MM.1S (cell line): ENCODE measurements at regions not wholly inside any gene's neighbourhood (a gene's known extent, or its start where the extent isn't known, plus 50 kb on each side); places are given as distances from the start of the nearest gene placed in this dataset.

Experiments
- DNase-seq: peaks from one replicate; pipeline ENCODE4 v3.0.0-alpha.2; 2015
- H2AFZ ChIP-seq: fragments of 300-600 bp; sonication (generic); 2 replicates; pipeline ENCODE4 v1.6.0; 2016; ENCODE audit warnings: antibody characterized with exemption, low read length
- H3F3A ChIP-seq: fragments of 300-600 bp; sonication (generic); 2 replicates; pipeline ENCODE4 v1.6.1; 2016; ENCODE audit warnings: mild to moderate bottlenecking, antibody characterized with exemption, low read length, moderate library complexity, mixed read lengths; ENCODE audit not compliant: insufficient read depth
- H3K27ac ChIP-seq: fragments of 300-600 bp; sonication (generic); 2 replicates; pipeline ENCODE4 v1.5.1; 2016; ENCODE audit warnings: mild to moderate bottlenecking, low read length
- H3K27me3 ChIP-seq: fragments of 300-600 bp; sonication (generic); replicated peaks from 2 replicates; pipeline ENCODE4 v1.6.0; 2016; ENCODE audit warnings: low read length; ENCODE audit not compliant: insufficient read depth
- H3K36me3 ChIP-seq: fragments of 300-600 bp; sonication (generic); replicated peaks from 2 replicates; pipeline ENCODE4 v1.6.1; 2016; ENCODE audit warnings: mild to moderate bottlenecking, low read length, mixed read lengths; ENCODE audit not compliant: insufficient read depth
- H3K4me1 ChIP-seq: fragments of 300-600 bp; sonication (generic); 2 replicates; pipeline ENCODE4 v1.6.1; 2016; ENCODE audit warnings: low read length, mixed read lengths
- H3K4me2 ChIP-seq: fragments of 300-600 bp; sonication (generic); 2 replicates; pipeline ENCODE4 v1.6.0; 2016; ENCODE audit warnings: low read depth, low read length
- H3K4me3 ChIP-seq: fragments of 300-600 bp; sonication (generic); 2 replicates; pipeline ENCODE4 v1.5.1; 2016; ENCODE audit warnings: low read length, mixed read lengths
- H3K79me2 ChIP-seq: fragments of 300-600 bp; sonication (generic); 2 replicates; pipeline ENCODE4 v1.6.1; 2016; ENCODE audit warnings: mixed run types, low read length, mixed read lengths
- H3K9ac ChIP-seq: fragments of 300-600 bp; sonication (generic); 2 replicates; pipeline ENCODE4 v1.6.1; 2016; ENCODE audit warnings: low read length, mixed read lengths
- H3K9me2 ChIP-seq: fragments of 300-600 bp; sonication (generic); replicated peaks from 2 replicates; pipeline ENCODE4 v1.6.1; 2016; ENCODE audit warnings: mild to moderate bottlenecking, low read length, mixed read lengths; ENCODE audit not compliant: insufficient read depth
- H3K9me3 ChIP-seq: fragments of 300-600 bp; sonication (generic); replicated peaks from 2 replicates; pipeline ENCODE4 v1.6.1; 2016; ENCODE audit warnings: mild to moderate bottlenecking, low read length, mixed read lengths; ENCODE audit not compliant: insufficient read depth
- H4K20me1 ChIP-seq: fragments of 300-600 bp; sonication (generic); 2 replicates; pipeline ENCODE4 v1.6.1; 2016; ENCODE audit warnings: mild to moderate bottlenecking, low read length, moderate library complexity, mixed read lengths; ENCODE audit not compliant: insufficient read depth
- CTCF ChIP-seq: fragments of 300-600 bp; sonication (generic); IDR thresholded peaks from 2 replicates; pipeline ENCODE4 v1.5.1; 2016; ENCODE audit warnings: antibody characterized with exemption, low read length, mixed read lengths
- EZH2 ChIP-seq: fragments of 300-600 bp; sonication (generic); optimal IDR thresholded peaks from 2 replicates; pipeline ENCODE3; 2017; ENCODE audit warnings: low read depth, mild to moderate bottlenecking, antibody characterized with exemption, low read length, mixed read lengths
- EZH2phosphoT487 ChIP-seq: fragments of 300-600 bp; sonication (generic); IDR thresholded peaks from 2 replicates; pipeline ENCODE4 v1.6.1; 2018; ENCODE audit warnings: antibody characterized with exemption, low read length

DNA sequence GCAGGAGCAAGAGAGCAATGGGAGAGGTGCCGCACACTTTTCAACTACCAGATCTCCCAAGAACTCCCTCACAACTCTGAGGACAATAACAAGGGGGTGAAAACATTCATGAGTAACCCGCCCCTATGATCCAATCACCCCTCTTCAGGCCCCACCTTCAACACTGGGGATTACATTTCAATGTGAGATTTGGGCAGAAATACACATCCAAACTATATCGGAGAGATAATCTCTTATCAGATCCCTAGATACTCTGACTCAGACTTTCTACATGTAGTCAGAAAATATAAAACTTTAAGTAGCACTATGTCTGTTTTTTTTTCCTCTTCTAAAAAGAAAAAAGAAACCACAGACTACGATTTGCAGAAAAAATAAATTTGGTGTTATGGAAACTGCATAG, 1595.9 kb upstream of the NUDT12 start:
- DNase-seq, result no peak
- no peaks in the 10 kb centered on the region for H3F3A ChIP-seq

DNA sequence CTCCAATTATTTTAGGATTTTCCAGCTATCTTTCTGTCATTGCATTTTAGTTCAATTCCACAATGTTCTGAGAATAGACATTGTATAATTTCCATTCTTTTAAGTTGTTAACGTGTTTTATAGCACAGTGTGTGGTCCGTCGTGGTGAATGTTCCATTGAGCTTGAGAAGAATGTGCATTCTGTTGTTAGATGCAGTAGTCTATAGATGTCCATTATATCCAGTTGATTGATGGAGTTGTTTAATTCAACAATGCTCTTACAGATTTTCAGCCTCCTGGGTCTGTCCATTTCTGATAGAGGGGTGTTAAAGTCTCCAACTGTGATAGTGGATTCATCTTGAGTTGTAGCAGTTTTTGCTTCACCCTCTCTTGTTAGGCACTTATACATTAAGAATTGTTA, 1587.7 kb upstream of the NUDT12 start:
- TF ChIP-seq EZH2phosphoT487 (no peak), EZH2 (no peak), CTCF (no peak)
- Histone ChIP-seq H3K27ac (no peak overlapping the region), H3K4me1 (no peaks in the 10 kb centered on the region), H3K4me2 (no peak overlapping the region), H3F3A (no peaks in the 10 kb centered on the region), H4K20me1 (no peaks in the 10 kb centered on the region), H3K27me3 (no peaks in the 10 kb centered on the region), H3K79me2 (no peaks in the 10 kb centered on the region), H2AFZ (no peak overlapping the region), H3K9me3 (no peaks in the 10 kb centered on the region), H3K36me3 (no peaks in the 10 kb centered on the region), H3K9me2 (no peaks in the 10 kb centered on the region), H3K9ac (no peak overlapping the region), H3K4me3 (no peak overlapping the region)
- no peak for DNase-seq

More for the DNA sequence above, 1595.9 kb upstream of the NUDT12 start:
- H3K9me3 ChIP-seq, result no peaks in the 10 kb centered on the region
- no peaks in the 10 kb centered on the region for H3K4me1 ChIP-seq
- H3K9ac ChIP-seq, result no peak overlapping the region
- H3K27ac ChIP-seq, result no peak overlapping the region
- no peak overlapping the region for H2AFZ ChIP-seq
- no peaks in the 10 kb centered on the region for H3K27me3 ChIP-seq
- no peaks in the 10 kb centered on the region for H4K20me1 ChIP-seq
- H3K4me2 ChIP-seq, result no peak overlapping the region
- H3K36me3 ChIP-seq, result no peaks in the 10 kb centered on the region
- no peaks in the 10 kb centered on the region for H3K9me2 ChIP-seq
- no peaks in the 10 kb centered on the region for H3K79me2 ChIP-seq
- H3K4me3 ChIP-seq, result no peak overlapping the region
- TF ChIP-seq EZH2phosphoT487 (no peak), CTCF (no peak)

GRCh38 chr5:105146867-105147266, 1584.3 kb upstream of the NUDT12 start:
- no peaks in the 10 kb centered on the region for H3K4me1 ChIP-seq
- H3K27ac ChIP-seq, result no peak overlapping the region
- TF ChIP-seq CTCF, result no peak
- TF ChIP-seq EZH2, result no peak
- TF ChIP-seq EZH2phosphoT487, result no peak
- no peak for DNase-seq
- H3K4me2 ChIP-seq, result no peak overlapping the region
- H2AFZ ChIP-seq, result no peak overlapping the region
- no peak overlapping the region for H3K4me3 ChIP-seq
- H3F3A ChIP-seq, result no peaks in the 10 kb centered on the region
- H3K27me3 ChIP-seq, result no peaks in the 10 kb centered on the region
- H3K79me2 ChIP-seq, result no peaks in the 10 kb centered on the region
- H3K9me3 ChIP-seq, result no peaks in the 10 kb centered on the region
- H3K9ac ChIP-seq, result no peak overlapping the region
- no peaks in the 10 kb centered on the region for H3K9me2 ChIP-seq
- no peaks in the 10 kb centered on the region for H3K36me3 ChIP-seq
- H4K20me1 ChIP-seq, result no peaks in the 10 kb centered on the region
